Upper lobe of left lung (tissue), 4 donors: ENCODE measurements at regions not wholly inside any gene's neighbourhood (a gene's known extent, or its start where the extent isn't known, plus 50 kb on each side); places are given as distances from the start of the nearest gene placed in this dataset.

Experiments used
- POLR2AphosphoS5 ChIP-seq, 2 donors: sonication (generic); formaldehyde crosslinking; IDR thresholded peaks; one replicate each; pipeline ENCODE4 v1.5.1; 2017; ENCODE audit warnings: antibody characterized with exemption in 2 of 2
- TF ChIP-seq, protein P1 (sequence below), 6 experiments: fragments of 450-650 bp in 4 of 6; fragments of 200-600 bp in 2 of 6; sonication (generic) in 2 of 6; IDR thresholded peaks; one replicate each; pipeline ENCODE4 v1.5.1; 2016 to 2019; ENCODE audit warnings: antibody characterized with exemption in 6 of 6

DNA sequence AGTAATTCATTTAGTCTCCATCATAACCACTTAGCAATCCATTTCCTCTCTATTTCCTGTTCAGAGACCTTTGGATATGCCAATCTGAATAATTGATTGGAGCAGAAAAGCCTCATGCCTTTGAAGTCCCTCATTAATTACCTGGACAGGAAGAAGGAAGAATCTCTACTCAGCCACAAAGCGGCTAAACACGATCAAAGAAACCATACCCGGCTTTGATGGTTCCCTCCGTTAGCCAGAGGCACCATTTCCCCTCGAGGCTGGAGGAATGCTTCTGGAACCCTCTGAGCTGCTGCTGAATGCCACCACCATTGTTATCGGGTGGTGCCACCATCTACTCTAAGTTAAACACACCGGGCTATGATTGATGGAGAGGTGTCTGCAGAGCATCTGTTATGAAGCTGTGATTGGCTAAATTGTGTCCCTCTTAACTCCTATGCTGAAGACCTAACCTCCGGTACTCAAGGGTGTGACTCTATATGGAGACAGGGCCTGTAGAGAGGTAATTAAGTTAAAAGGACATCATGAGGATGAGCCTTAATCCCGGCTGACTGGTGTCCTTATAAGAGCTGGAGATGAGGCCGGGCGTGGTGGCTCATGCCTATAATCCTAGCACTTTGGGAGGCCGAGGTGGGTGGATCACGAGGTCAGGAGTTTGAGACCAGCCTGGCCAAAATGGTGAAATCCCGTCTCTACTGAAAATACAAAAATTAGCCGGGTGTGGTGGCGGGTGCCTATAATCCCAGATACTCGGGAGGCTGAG is 168.6 kb downstream of the CTTN start:
- no peak for TF ChIP-seq POLR2AphosphoS5 (IDR thresholded peaks at IDR 0.05)
- TF ChIP-seq, protein P1, sequence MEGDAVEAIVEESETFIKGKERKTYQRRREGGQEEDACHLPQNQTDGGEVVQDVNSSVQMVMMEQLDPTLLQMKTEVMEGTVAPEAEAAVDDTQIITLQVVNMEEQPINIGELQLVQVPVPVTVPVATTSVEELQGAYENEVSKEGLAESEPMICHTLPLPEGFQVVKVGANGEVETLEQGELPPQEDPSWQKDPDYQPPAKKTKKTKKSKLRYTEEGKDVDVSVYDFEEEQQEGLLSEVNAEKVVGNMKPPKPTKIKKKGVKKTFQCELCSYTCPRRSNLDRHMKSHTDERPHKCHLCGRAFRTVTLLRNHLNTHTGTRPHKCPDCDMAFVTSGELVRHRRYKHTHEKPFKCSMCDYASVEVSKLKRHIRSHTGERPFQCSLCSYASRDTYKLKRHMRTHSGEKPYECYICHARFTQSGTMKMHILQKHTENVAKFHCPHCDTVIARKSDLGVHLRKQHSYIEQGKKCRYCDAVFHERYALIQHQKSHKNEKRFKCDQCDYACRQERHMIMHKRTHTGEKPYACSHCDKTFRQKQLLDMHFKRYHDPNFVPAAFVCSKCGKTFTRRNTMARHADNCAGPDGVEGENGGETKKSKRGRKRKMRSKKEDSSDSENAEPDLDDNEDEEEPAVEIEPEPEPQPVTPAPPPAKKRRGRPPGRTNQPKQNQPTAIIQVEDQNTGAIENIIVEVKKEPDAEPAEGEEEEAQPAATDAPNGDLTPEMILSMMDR (IDR thresholded peaks at IDR 0.05), result no peak
